GM19438 (cell line): ENCODE measurements at regions not wholly inside any gene's neighbourhood (a gene's known extent, or its start where the extent isn't known, plus 50 kb on each side); places are given as distances from the start of the nearest gene placed in this dataset.

Source experiments
- ATAC-seq: cut with Tn5 transposase; IDR thresholded peaks from one replicate; pipeline ENCODE4 v1.9.1; 2021; ENCODE audit warnings: low read depth; ENCODE audit not compliant: unreplicated experiment

GRCh38 chr17:79478841-79479240 lies 132.0 kb downstream of the RBFOX3 start:
- no peak for ATAC-seq

GRCh38 chr17:79478051-79478461 lies 132.8 kb downstream of the RBFOX3 start:
- ATAC-seq: no peak

- no peak for ATAC-seq
Measured at GRCh38 chr17:79476074-79476652, 134.7 kb downstream of the RBFOX3 start.

GRCh38 chr17:79473876-79474440 lies 136.9 kb downstream of the RBFOX3 start:
- ATAC-seq: no peak

- no peak for ATAC-seq
Measured at GRCh38 chr17:79473111-79473875, 137.6 kb downstream of the RBFOX3 start.

- no peak for ATAC-seq
Measured at GRCh38 chr17:79470754-79471153, 140.1 kb downstream of the RBFOX3 start.

- no peak for ATAC-seq
Measured at GRCh38 chr17:79469646-79470045, 141.2 kb downstream of the RBFOX3 start.

GRCh38 chr17:79468183-79468944 lies 142.5 kb downstream of the RBFOX3 start:
- no peak for ATAC-seq

GRCh38 chr17:79466562-79467350 lies 144.1 kb downstream of the RBFOX3 start:
- ATAC-seq: no peak

- no peak for ATAC-seq
Measured at GRCh38 chr17:79465681-79466025, 145.2 kb downstream of the RBFOX3 start.

GRCh38 chr17:79465011-79465680 lies 145.7 kb downstream of the RBFOX3 start:
- ATAC-seq: no peak

GRCh38 chr17:79464318-79465010 lies 146.4 kb downstream of the RBFOX3 start:
- ATAC-seq: no peak

GRCh38 chr17:79463421-79464317 lies 147.2 kb downstream of the RBFOX3 start:
- no peak for ATAC-seq

- ATAC-seq: no peak
Measured at GRCh38 chr17:79461041-79461440, 149.8 kb downstream of the RBFOX3 start.

- ATAC-seq: no peak
Measured at GRCh38 chr17:79459846-79460245, 151.0 kb downstream of the RBFOX3 start.

- ATAC-seq: no peak
Measured at GRCh38 chr17:79459003-79459655, 151.7 kb downstream of the RBFOX3 start.

- ATAC-seq: no peak
Measured at GRCh38 chr17:79458356-79458755, 152.5 kb downstream of the RBFOX3 start.

GRCh38 chr17:79457889-79458288 lies 153.0 kb downstream of the RBFOX3 start:
- ATAC-seq: no peak
